Smooth muscle cell of the brain vasculature (primary cell): ENCODE measurements at regions not wholly inside any gene's neighbourhood (a gene's known extent, or its start where the extent isn't known, plus 50 kb on each side); places are given as distances from the start of the nearest gene placed in this dataset.

Source experiments
- DNase-seq: peaks from one replicate; pipeline ENCODE4 v3.0.0-alpha.2; 2012; ENCODE audit warnings: low read depth, low spot score

GRCh38 chr18:22330508-22330907, 87.2 kb downstream of the CTAGE1 start:
- DNase-seq = no peak

GRCh38 chr18:22325396-22325795, 92.3 kb downstream of the CTAGE1 start:
- no peak for DNase-seq

- DNase-seq = no peak
Measured at GRCh38 chr18:22324191-22325131, 93.3 kb downstream of the CTAGE1 start.

- DNase-seq = no peak
Measured at GRCh38 chr18:22322243-22322691, 95.4 kb downstream of the CTAGE1 start.

GRCh38 chr18:22320771-22321170, 96.9 kb downstream of the CTAGE1 start:
- no peak for DNase-seq

- DNase-seq = no peak
Measured at GRCh38 chr18:22320155-22320554, 97.6 kb downstream of the CTAGE1 start.

GRCh38 chr18:22318745-22319407, 98.8 kb downstream of the CTAGE1 start:
- no peak for DNase-seq

- DNase-seq = no peak
Measured at GRCh38 chr18:22314420-22314819, 103.3 kb downstream of the CTAGE1 start.

GRCh38 chr18:22314001-22314400, 103.7 kb downstream of the CTAGE1 start:
- no peak for DNase-seq

GRCh38 chr18:22311301-22311700, 106.4 kb downstream of the CTAGE1 start:
- DNase-seq = no peak

GRCh38 chr18:22309191-22309590, 108.5 kb downstream of the CTAGE1 start:
- DNase-seq = no peak

GRCh38 chr18:22307528-22307927, 110.2 kb downstream of the CTAGE1 start:
- DNase-seq = no peak

- no peak for DNase-seq
Measured at GRCh38 chr18:22303927-22304326, 113.8 kb downstream of the CTAGE1 start.

GRCh38 chr18:22302144-22302543, 115.6 kb downstream of the CTAGE1 start:
- no peak for DNase-seq

GRCh38 chr18:22300665-22301636, 116.8 kb downstream of the CTAGE1 start:
- no peak for DNase-seq

- no peak for DNase-seq
Measured at GRCh38 chr18:22297008-22297407, 120.7 kb downstream of the CTAGE1 start.

- DNase-seq = no peak
Measured at GRCh38 chr18:22296304-22296703, 121.4 kb downstream of the CTAGE1 start.

- no peak for DNase-seq
Measured at GRCh38 chr18:22293417-22293816, 124.0 kb downstream of the GATA6 start.

- no peak for DNase-seq
Measured at GRCh38 chr18:22290004-22290403, 120.6 kb downstream of the GATA6 start.

- DNase-seq = no peak
Measured at GRCh38 chr18:22286585-22286984, 117.2 kb downstream of the GATA6 start.

GRCh38 chr18:22285361-22286140, 116.2 kb downstream of the GATA6 start:
- DNase-seq = no peak
